K562 (cell line): ENCODE measurements at regions not wholly inside any gene's neighbourhood (a gene's known extent, or its start where the extent isn't known, plus 50 kb on each side); places are given as distances from the start of the nearest gene placed in this dataset.

Experiments
- ATAC-seq: fragments of 200-7000 bp; cut with Tn5 transposase; 3 replicates; pipeline ENCODE4 v1.9.1; 2020; ENCODE audit warnings: moderate library complexity
- BruUV-seq: library from RNA; stranded (reverse); fragments of 400-500 nt; replicated peaks from 2 replicates; lab custom pipeline; 2021; lab: Mats Ljungman, UMichigan
- CTCF ChIA-PET: fragments of 300-600 bp; formaldehyde crosslinking; extraction: SDS; loops from one replicate; lab custom pipeline; 2021; ENCODE audit warnings: low intra/inter-chr PET ratio; lab: Yijun Ruan, JAX
- POLR2A ChIA-PET: fragments of 300-600, 350-650 bp; sonication (Branson Sonifier 250); formaldehyde crosslinking; extraction: SDS; loops from one replicate; lab custom pipeline; 2021; ENCODE audit warnings: antibody characterized with exemption, inconsistent platforms; lab: Yijun Ruan, JAX
- DNase-seq, 4 experiments: peaks; one replicate each; pipeline versions ENCODE4 v3.0.0 to v3.0.0-alpha.2; 2011 to 2018; ENCODE audit warnings: low spot score in 3 of 4, mixed read lengths in 3 of 4; ENCODE audit errors: extremely low read depth in 1 of 4
- FAIRE-seq: peaks from 2 replicates; lab custom pipeline; 2011; peaks lifted over from hg19 to GRCh38; lab: Jason Lieb, UNC
- H2AFZ ChIP-seq: 2 replicates; pipeline ENCODE4 v1.6.0; 2011; ENCODE audit warnings: low read depth, low read length, control low read depth, inconsistent platforms
- H3K27ac ChIP-seq: fragments of 200-600 bp; 3 replicates; pipeline ENCODE4 v1.8.0; 2011; ENCODE audit warnings: low read depth, mild to moderate bottlenecking, control low read depth, inconsistent platforms, low read length, moderate library complexity, mixed read lengths; ENCODE audit errors: extremely low read depth
- H3K27me3 ChIP-seq, 2 experiments: fragments of 300-600 bp in 1 of 2; 2 replicates in 1 of 2; 3 replicates in 1 of 2; pipeline versions ENCODE4 v1.6.0 to v1.8.0; 2011; ENCODE audit warnings: inconsistent platforms in 2 of 2, low read length in 2 of 2, mild to moderate bottlenecking in 1 of 2, mixed read lengths in 1 of 2, moderate library complexity in 1 of 2; ENCODE audit not compliant: control insufficient read depth in 2 of 2, insufficient read depth in 2 of 2
- H3K36me3 ChIP-seq: fragments of 300-600 bp; 3 replicates; pipeline ENCODE4 v1.8.0; 2011; ENCODE audit warnings: mild to moderate bottlenecking, low read length, inconsistent platforms; ENCODE audit not compliant: control insufficient read depth, insufficient read depth
- H3K4me1 ChIP-seq, 2 experiments: fragments of 200-600 bp in 1 of 2; replicated peaks in 1 of 2; 2 replicates in 1 of 2; 3 replicates in 1 of 2; pipeline versions ENCODE4 v1.5.1 to v1.8.0; 2011; ENCODE audit warnings: inconsistent platforms in 2 of 2, low read length in 2 of 2, mild to moderate bottlenecking in 1 of 2, mixed read lengths in 1 of 2, moderate library complexity in 1 of 2; ENCODE audit not compliant: control insufficient read depth in 2 of 2, insufficient read depth in 2 of 2
- H3K4me2 ChIP-seq: 2 replicates; pipeline ENCODE4 v1.6.1; 2011; ENCODE audit warnings: low read length, control low read depth, inconsistent platforms, mixed read lengths; ENCODE audit not compliant: insufficient read depth
- H3K4me3 ChIP-seq: fragments of 200-600 bp; sonication (generic), shearing (Covaris generic); 2 replicates; pipeline ENCODE4 v1.5.1; 2016; ENCODE audit warnings: control low read depth, inconsistent platforms
- H3K79me2 ChIP-seq: fragments of 200-600 bp; 3 replicates; pipeline ENCODE4 v1.8.0; 2011; ENCODE audit warnings: low read length, inconsistent platforms; ENCODE audit not compliant: control insufficient read depth, insufficient read depth
- H3K9ac ChIP-seq, 2 experiments: 2 replicates each; pipeline versions ENCODE4 v1.6.0 to v1.6.1; 2011; ENCODE audit warnings: low read depth in 2 of 2, low read length in 2 of 2, control low read depth in 1 of 2, inconsistent platforms in 1 of 2, mild to moderate bottlenecking in 1 of 2, mixed read lengths in 1 of 2; ENCODE audit not compliant: insufficient read depth in 1 of 2
- H3K9me1 ChIP-seq: one replicate; pipeline ENCODE4 v1.6.0; 2011; ENCODE audit warnings: inconsistent platforms, mild to moderate bottlenecking, low read length, moderate library complexity; ENCODE audit not compliant: control insufficient read depth, insufficient read depth
- H3K9me3 ChIP-seq: replicated peaks from 2 replicates; pipeline ENCODE4 v1.5.1; 2011; ENCODE audit warnings: low read depth, low read length, inconsistent platforms; ENCODE audit not compliant: control insufficient read depth, insufficient read depth
- H4K20me1 ChIP-seq: replicated peaks from 2 replicates; pipeline ENCODE4 v1.6.1; 2011; ENCODE audit warnings: low read length, inconsistent platforms, mixed read lengths; ENCODE audit not compliant: control insufficient read depth, insufficient read depth
- BCOR ChIP-seq: fragments of 450-650 bp; IDR thresholded peaks from 2 replicates; pipeline ENCODE4 v1.6.1; 2016
- SMC3 ChIP-seq: conservative IDR thresholded peaks from 2 replicates; pipeline ENCODE4 v1.6.1; 2011; ENCODE audit warnings: low read depth, low read length, improper control_type of control experiment; ENCODE audit not compliant: insufficient read depth
- TARDBP ChIP-seq: fragments of 450-650 bp; IDR thresholded peaks from 2 replicates; pipeline ENCODE4 v1.6.1; 2016
- ZNF408 ChIP-seq: fragments of 250-450 bp; sonication (Bioruptor Pico); IDR thresholded peaks from 2 replicates; pipeline ENCODE4 v1.4.0; 2020; ENCODE audit warnings: low read depth, mild to moderate bottlenecking, moderate library complexity
- WGBS: fragments of 100-300 bp; shearing (Covaris generic); methylation state at CpG from one replicate; pipeline ENCODE4 v1.1.6; 2016; ENCODE audit warnings: low coverage, mixed read lengths; ENCODE audit not compliant: insufficient coverage; ENCODE audit errors: missing lambda C conversion rate; 5-methylcytosine and 5-hydroxymethylcytosine counted together
- in situ Hi-C: fragments of 300-500 bp; cut with MboI; formaldehyde crosslinking; loops from 4 replicates; pipeline ENCODE4 v1.15.0; 2018; ENCODE audit warnings: inconsistent platforms, mixed read lengths
- intact Hi-C: fragments of 100-400 bp; cut with micrococcal nuclease; formaldehyde crosslinking; loops from 2 replicates; pipeline ENCODE4 v1.14.2; 2022
- TF ChIP-seq, protein P1 (sequence below): fragments of 150-350 bp; conservative IDR thresholded peaks from 2 replicates; pipeline ENCODE4 v1.6.1; 2014; ENCODE audit warnings: low read length

DNA sequence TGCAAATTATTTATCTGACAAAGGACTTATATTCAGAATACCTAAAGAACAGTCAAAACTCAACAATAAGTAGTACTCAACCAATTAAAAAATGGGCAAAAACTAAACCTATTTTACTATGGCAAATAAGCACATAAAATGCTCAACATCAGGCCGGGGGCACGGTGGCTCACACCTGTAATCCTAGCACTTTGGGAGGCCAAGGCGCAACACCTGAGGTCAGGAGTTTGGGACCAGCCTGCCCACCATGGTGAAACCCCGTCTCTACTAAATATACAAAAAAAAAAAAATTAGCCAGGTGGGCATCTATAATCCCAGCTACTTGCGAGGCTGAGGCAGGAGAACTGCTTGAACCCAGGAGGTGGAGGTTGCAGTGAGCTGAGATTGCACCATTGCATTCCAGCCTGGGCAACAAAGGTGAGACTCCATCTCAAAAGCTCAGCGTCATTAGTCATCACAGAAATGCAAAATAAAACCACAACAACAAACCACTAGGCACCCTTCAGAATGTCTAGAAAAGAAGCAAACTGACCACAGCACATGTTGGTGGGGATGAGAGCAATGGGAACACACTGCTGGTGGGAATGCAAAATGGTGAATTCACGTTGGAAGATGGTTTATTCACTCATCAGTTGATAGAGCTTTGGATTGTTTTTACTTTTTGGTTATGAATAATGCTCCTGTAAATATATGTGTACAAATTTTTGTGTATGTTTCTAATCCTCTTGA, 180.6 kb upstream of the SOX1 start:
- no peak for ATAC-seq

More for the DNA sequence above, 180.6 kb upstream of the SOX1 start:
- TF ChIP-seq BCOR (no peak), TARDBP (no peak), ZNF408 (CRISPR knock-in tag) (no peak), SMC3 (no peak)
- TF ChIP-seq, protein P1, sequence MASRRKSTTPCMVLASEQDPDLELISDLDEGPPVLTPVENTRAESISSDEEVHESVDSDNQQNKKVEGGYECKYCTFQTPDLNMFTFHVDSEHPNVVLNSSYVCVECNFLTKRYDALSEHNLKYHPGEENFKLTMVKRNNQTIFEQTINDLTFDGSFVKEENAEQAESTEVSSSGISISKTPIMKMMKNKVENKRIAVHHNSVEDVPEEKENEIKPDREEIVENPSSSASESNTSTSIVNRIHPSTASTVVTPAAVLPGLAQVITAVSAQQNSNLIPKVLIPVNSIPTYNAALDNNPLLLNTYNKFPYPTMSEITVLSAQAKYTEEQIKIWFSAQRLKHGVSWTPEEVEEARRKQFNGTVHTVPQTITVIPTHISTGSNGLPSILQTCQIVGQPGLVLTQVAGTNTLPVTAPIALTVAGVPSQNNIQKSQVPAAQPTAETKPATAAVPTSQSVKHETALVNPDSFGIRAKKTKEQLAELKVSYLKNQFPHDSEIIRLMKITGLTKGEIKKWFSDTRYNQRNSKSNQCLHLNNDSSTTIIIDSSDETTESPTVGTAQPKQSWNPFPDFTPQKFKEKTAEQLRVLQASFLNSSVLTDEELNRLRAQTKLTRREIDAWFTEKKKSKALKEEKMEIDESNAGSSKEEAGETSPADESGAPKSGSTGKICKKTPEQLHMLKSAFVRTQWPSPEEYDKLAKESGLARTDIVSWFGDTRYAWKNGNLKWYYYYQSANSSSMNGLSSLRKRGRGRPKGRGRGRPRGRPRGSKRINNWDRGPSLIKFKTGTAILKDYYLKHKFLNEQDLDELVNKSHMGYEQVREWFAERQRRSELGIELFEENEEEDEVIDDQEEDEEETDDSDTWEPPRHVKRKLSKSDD, result no peak
- Histone ChIP-seq H3K4me3 (no peak overlapping the region), H3K4me1 (no peaks in the 10 kb centered on the region), H2AFZ (no peak overlapping the region), H3K4me2 (no peak overlapping the region), H3K27ac (no peak overlapping the region), H3K27me3 (no peaks in the 10 kb centered on the region; a peak in 1 of 5 replicates), H3K9me3 (no peaks in the 10 kb centered on the region), H3K36me3 (no peaks in the 10 kb centered on the region), H4K20me1 (no peaks in the 10 kb centered on the region), H3K79me2 (no peaks in the 10 kb centered on the region), H3K9me1 (no peaks in the 10 kb centered on the region), H3K9ac (no peak overlapping the region)
- POLR2A ChIA-PET, result no interaction called here
- intact Hi-C loops (no loop called here), in situ Hi-C loops (no loop called here)
- BruUV-seq, result no TSS peak
- no peak for FAIRE-seq
- DNase-seq, result no peak
- CTCF ChIA-PET, result no interaction called here
- 1% methylated on average over 7 of the region's 7 CpGs for WGBS
